Hematopoietic multipotent progenitor cell treated with erythropoietin and hydrocortisone succinate and interleukin-3 and kit ligand, for 17 days (in vitro differentiated cells): ENCODE measurements at regions not wholly inside any gene's neighbourhood (a gene's known extent, or its start where the extent isn't known, plus 50 kb on each side); places are given as distances from the start of the nearest gene placed in this dataset.
"Not testable (repeated sequence)": the region's sequence is repeated elsewhere in the genome, so short reads cannot be mapped to it uniquely, and the experiment has no call there.

Source experiments
- DNase-seq: peaks from one replicate; pipeline ENCODE4 v3.0.0-alpha.2; 2015; ENCODE audit warnings: low spot score

DNA sequence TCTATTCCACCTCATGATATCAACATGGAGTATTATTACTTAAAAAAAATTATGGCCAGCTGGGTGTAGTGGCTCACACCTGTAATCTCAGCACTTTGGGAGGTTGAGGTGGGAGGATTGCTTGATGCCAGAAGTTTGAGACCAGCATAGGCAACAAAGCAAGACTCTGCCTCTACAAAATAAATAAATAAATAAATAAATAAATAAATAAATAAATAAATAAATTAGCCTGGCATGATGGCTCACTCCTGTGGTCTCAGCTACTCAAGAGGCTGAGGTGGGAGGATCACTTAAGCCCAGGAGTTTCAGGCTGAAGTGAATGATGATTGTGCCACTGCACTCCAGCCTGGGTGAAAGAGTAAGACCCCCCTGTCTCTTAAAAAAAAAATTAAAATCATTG, 350.8 kb downstream of the VRK1 start:
- DNase-seq: not testable (repeated sequence)

GRCh38 chr14:97149775-97150174, 352.6 kb downstream of the VRK1 start:
- no peak for DNase-seq

DNA sequence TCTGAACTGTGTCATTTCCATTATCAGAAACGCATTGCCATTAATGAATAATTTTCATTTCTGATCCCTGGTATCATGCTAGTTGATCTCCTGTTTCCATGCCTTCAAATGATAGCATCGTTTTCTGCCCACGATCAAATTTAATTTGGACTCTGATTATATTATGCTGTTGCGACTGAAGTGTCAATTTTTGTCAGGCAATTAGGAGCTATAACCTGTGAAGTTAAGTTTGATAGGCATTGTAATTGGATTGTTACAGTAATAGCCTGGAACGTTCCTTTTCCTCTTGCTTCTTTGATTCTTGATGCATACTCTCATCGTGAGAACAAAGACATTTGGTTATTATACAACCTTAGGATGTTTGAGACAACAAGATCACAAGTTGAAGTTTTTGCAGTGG, 356.3 kb downstream of the VRK1 start:
- DNase-seq: no peak

- DNase-seq: no peak
Measured at GRCh38 chr14:97155320-97155719, 358.1 kb downstream of the VRK1 start.

- DNase-seq: no peak
Measured at GRCh38 chr14:97155814-97156213, 358.6 kb downstream of the VRK1 start.

GRCh38 chr14:97156705-97157104, 359.5 kb downstream of the VRK1 start:
- no peak for DNase-seq

- DNase-seq: no peak
Measured at GRCh38 chr14:97158102-97158501, 360.9 kb downstream of the VRK1 start.

DNA sequence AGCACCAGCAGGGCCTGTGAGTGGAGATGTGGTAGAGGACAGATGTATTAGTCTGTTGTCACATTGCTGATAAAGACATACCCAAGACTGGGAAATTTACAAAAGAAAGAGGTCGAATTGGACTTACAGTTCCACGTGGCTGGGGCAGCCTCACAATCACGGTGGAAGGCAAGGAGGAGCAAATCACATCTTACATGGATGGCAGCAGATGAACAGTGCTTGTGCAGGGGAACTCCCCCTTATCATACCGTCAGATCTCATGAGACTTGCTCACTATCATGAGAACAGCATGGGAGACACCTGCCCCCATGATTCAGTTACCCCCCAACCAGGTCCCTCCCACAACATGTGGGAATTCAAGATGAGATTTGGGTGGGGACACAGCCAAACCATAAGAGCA, 361.9 kb downstream of the VRK1 start:
- DNase-seq: no peak

GRCh38 chr14:97162621-97163020, 365.4 kb downstream of the VRK1 start:
- no peak for DNase-seq

- no peak for DNase-seq
Measured at GRCh38 chr14:97164021-97164420, 366.8 kb downstream of the VRK1 start.

DNA sequence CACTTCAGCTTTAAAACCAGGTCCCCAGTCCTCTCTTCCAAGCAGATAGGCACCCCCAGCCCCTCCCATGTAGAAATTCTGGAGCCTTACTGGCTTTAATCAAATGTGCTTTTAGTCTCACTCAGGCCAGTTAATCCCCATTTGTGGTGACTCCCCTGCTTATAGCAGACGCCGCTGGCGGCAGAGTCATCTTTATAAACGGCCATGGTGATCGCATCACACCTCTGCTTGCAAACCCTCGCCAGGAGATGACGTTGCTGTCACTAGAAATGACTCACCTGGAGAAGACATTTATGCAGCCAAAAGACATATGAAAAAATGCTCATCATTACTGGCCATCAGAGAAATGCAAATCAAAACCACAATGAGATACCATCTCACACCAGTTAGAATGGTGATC, 369.3 kb downstream of the VRK1 start:
- DNase-seq: no peak

- DNase-seq: not testable (repeated sequence)
Measured at GRCh38 chr14:97167577-97167976, 370.4 kb downstream of the VRK1 start.

GRCh38 chr14:97172644-97173043, 375.5 kb downstream of the VRK1 start:
- no peak for DNase-seq

DNA sequence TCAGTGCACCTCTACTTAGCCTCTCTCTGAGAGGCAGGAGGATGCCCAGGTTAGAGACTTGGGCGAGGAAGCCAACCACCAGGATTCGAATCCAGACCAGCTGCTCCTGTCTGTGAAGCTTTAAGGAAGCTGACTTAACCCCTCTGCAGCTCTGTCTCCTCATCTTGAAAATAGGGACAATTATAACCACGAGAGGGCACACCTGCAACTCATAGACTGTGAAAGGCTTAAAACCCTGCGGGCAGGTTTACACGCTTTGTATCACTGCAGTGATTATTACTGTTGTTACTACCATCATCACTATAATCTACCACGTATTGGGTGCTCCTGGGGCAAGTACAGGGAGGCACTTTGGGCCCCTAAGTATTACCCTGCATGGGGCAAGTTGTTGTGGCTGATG, 379.8 kb downstream of the VRK1 start:
- no peak for DNase-seq

DNA sequence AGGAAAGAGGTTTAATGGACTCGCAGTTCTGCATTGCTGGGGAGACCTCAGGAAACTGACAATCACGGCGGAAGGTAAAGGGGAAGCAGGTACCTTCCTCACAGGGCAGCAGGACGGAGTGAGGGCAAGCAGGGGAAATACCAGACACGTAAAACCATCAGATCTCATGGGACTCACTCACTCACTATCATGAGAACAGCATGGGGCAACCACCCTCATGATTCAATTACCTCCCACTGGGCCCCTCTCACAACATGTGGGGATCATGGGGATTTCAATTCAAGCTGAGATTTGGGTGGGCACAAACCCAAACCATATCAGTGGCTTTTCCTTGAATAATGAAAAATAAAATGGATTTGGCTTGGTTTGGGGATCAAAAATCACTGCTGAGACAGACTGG, 380.5 kb downstream of the VRK1 start:
- no peak for DNase-seq

DNA sequence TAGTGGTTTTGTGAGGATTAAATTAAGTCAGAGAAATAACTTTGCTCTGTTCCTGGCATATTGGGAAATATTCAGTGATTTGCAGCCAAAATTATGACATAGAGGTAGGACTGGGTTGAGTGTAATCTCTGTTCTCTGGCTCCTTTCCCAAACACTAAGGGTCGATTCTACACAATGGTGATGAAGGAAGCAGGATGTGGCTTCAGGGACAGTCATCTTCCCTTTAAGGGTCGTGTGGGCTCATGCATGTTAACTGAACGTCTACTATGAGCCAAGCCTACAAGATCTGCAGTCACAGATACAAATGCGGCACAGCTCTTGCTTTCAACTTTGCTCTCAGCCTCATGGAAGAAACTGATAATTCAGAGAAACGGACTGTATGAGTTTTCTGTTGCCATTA, 381.6 kb downstream of the VRK1 start:
- DNase-seq: no peak

- DNase-seq: no peak
Measured at GRCh38 chr14:97179573-97179972, 382.4 kb downstream of the VRK1 start.

DNA sequence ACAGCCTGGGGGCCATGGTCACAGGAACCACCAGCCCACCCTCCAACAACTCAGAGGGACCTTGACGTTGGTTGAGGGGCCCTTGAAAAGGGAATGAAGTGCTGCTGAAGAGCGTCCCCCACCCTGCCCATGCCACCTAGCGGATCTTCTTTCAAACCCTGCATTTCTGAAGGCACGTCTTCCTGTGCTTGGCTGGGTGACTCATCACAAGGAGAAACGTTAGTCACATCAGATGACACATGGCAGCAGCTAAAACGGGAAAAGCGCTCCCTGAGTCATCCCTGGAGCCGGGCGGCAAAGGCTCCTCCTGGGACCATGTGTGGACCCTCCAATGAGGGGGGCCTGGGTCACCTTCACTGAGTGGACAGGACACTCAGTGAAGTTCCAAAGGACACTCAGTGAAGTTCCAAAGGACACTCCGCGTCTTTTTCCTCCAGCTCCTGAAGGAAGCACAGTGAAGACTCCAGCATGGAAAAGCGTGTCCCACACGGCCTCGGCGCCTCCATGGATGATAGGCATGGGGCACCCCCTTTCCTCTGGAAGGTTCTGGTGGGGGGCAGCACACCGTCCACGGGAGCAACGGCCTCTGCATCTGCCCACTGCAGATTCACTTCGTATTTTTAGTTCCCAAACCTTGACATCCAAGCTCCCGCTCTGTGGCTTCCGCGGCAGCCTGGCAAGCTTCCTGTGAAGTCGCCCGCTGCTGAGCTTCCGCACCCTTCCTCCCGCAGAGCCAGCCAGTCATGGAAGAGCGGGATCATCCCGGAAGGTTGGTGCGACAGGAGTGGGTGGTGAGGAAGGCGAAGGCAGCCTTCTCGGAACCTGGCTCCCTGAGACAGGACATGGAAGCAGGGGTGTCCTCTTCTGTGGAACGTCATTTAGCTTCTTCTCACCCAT, 383.4 kb downstream of the VRK1 start:
- no peak for DNase-seq

GRCh38 chr14:97185186-97185585, 388.0 kb downstream of the VRK1 start:
- DNase-seq: no peak

DNA sequence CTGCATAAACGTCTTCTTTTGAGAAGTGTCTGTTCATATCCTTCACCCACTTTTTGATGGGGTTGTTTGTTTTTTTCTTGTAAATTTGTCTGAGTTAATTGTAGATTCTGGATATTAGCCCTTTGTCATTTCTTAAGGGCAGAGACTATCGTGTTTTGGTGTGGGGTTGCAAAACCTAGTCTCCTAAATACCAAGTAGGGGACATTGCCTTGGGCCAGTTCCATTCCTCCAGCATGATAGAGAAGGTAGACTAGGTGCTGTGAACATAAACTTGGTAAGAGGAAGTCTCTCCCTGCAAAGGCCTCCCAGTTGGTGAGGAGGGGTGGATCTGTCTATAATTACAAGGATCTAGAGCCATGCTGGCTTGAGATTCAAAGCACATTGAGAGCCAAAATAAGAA, 390.7 kb downstream of the VRK1 start:
- no peak for DNase-seq

- DNase-seq: no peak
Measured at GRCh38 chr14:97196336-97196735, 399.2 kb downstream of the VRK1 start.

DNA sequence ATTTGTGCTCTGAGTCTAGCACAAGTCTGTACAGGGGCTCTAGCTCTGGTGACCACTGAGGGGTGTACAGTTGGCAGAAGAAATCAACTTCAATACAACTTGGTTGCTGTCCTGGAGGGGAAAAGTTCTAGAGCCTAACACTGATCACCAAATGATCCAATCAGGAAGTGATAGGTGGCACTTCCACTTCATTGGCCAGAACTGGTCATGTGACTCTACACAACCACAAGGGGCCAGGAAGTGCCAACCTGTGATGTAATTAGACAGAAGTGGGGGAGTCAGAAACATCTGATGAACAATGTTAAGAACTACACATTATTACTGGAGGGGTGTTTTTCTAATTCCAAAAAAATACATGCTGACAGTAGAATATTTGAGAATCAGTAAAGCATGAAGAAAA, 401.6 kb downstream of the VRK1 start:
- no peak for DNase-seq

- DNase-seq: no peak
Measured at GRCh38 chr14:97200245-97200644, 403.1 kb downstream of the VRK1 start.

DNA sequence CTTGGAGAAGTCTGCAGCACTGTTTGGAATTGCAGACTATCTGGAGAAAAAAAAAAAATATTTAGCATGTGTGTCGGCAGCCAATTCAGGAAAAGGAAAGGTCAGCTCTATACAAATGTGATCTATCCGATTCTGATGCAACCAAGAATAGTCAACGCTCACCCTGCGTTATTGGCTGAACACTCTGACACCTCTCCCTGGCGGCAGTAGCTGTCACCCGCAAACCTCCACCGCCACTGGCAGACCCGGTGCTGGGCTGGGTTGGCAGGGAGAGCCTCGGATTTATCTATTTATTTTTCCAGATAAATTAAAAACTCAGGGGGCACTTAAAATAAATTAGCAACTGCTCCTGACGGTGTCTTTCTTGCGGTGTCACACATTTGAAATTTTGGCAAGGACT, 409.7 kb downstream of the VRK1 start:
- no peak for DNase-seq
